ENCODE measurements at regions not wholly inside any gene's neighbourhood (a gene's known extent, or its start where the extent isn't known, plus 50 kb on each side); places are given as distances from the start of the nearest gene placed in this dataset.

GRCh38 chr10:31620226-31621151, 301.5 kb downstream of the ZEB1 start:
- H3K36me3 ChIP-seq (ENCODE audit: insufficient read depth, low read length), result no peaks in the 10 kb centered on the region
- H2AFZ ChIP-seq (ENCODE audit: low read length, unreplicated experiment), result no peak overlapping the region

DNA sequence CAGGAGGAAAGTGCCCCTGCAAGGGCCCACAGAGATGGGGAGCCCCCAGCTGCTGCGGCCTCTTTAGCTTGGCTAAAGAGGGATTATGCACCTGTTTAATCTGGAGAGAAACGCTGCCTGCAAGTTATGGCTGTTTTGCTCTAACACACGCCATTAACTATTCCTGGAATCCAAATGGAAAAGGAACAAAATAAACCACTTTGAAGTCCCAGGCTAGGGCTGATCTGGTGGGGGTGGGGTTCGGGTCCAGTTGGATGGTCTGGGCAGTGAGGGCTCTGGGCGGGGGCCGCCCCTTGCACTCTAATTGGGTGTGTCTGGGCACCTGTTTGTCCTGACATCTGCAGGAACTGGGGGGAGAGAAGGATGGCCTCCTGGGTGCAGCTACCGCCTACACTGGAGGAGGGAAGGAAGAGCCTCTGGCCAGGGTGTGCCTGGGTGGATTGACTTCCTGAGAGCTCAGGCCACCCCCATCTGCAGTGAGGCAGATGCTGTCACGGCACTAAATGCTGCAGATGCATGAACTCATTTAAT, 300.6 kb downstream of the ZEB1 start:
- Histone ChIP-seq H2AFZ (ENCODE audit: low read length, unreplicated experiment) (no peak overlapping the region), H3K27me3 (ENCODE audit: insufficient read depth, low read length) (no peaks in the 10 kb centered on the region), H3K79me2 (ENCODE audit: control insufficient read depth, insufficient read depth, low read length, unreplicated experiment) (no peaks in the 10 kb centered on the region), H3K4me3 (ENCODE audit: low read depth, low read length) (no peak overlapping the region), H3K4me1 (ENCODE audit: control insufficient read depth, insufficient read depth, low read length, unreplicated experiment) (peaks cover 21% of the 10 kb centered on the region), H3K36me3 (ENCODE audit: insufficient read depth, low read length) (no peaks in the 10 kb centered on the region), H3K27ac (ENCODE audit: low read depth, low read length) (no peak overlapping the region)

More at GRCh38 chr10:31620226-31621151, 301.5 kb downstream of the ZEB1 start:
- Histone ChIP-seq H3K79me2 (ENCODE audit: control insufficient read depth, insufficient read depth, low read length, unreplicated experiment) (no peaks in the 10 kb centered on the region), H3K27ac (ENCODE audit: low read depth, low read length) (no peak overlapping the region), H3K27me3 (ENCODE audit: insufficient read depth, low read length) (no peaks in the 10 kb centered on the region), H3K4me1 (ENCODE audit: control insufficient read depth, insufficient read depth, low read length, unreplicated experiment) (peaks cover 21% of the 10 kb centered on the region), H3K4me3 (ENCODE audit: low read depth, low read length) (no peak overlapping the region)

- Histone ChIP-seq H3K79me2 (ENCODE audit: control insufficient read depth, insufficient read depth, low read length, unreplicated experiment) (no peaks in the 10 kb centered on the region), H3K4me3 (ENCODE audit: low read depth, low read length) (no peak overlapping the region), H3K36me3 (ENCODE audit: insufficient read depth, low read length) (no peaks in the 10 kb centered on the region), H3K4me1 (ENCODE audit: control insufficient read depth, insufficient read depth, low read length, unreplicated experiment) (peaks cover 21% of the 10 kb centered on the region), H2AFZ (ENCODE audit: low read length, unreplicated experiment) (peak overlapping the region; percentile 30), H3K27ac (ENCODE audit: low read depth, low read length) (no peak overlapping the region), H3K27me3 (ENCODE audit: insufficient read depth, low read length) (no peaks in the 10 kb centered on the region)
Measured at GRCh38 chr10:31618541-31619291, 299.7 kb downstream of the ZEB1 start.

- Histone ChIP-seq H3K4me3 (ENCODE audit: low read depth, low read length) (no peak overlapping the region), H3K79me2 (ENCODE audit: control insufficient read depth, insufficient read depth, low read length, unreplicated experiment) (no peaks in the 10 kb centered on the region), H3K27me3 (ENCODE audit: insufficient read depth, low read length) (no peaks in the 10 kb centered on the region), H3K27ac (ENCODE audit: low read depth, low read length) (no peak overlapping the region), H3K4me1 (ENCODE audit: control insufficient read depth, insufficient read depth, low read length, unreplicated experiment) (peaks cover 21% of the 10 kb centered on the region), H2AFZ (ENCODE audit: low read length, unreplicated experiment) (no peak overlapping the region), H3K36me3 (ENCODE audit: insufficient read depth, low read length) (no peaks in the 10 kb centered on the region)
Measured at GRCh38 chr10:31617757-31618156, 298.7 kb downstream of the ZEB1 start.

DNA sequence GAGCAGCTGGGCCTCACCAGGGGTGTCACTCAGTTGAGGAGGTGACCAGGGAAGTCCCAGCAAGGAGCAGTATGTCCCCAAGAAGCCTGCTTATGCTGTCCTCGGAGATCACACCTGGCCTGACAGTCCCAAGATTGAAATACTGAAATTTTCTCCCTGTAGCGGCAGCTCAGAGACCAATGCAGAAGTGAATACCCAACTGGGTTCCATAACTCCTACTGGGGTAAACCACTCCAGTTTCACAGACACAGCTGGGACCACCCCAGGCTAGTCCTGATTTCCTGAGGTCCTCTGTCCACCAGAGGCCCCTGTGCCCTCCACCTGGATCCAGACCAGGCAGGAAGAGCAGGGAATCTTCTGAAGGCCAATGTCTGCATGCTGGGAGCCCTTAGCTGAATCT, 298.1 kb downstream of the ZEB1 start:
- H3K36me3 ChIP-seq (ENCODE audit: insufficient read depth, low read length), result no peaks in the 10 kb centered on the region

GRCh38 chr10:31615129-31615528, 296.1 kb downstream of the ZEB1 start:
- H3K36me3 ChIP-seq (ENCODE audit: insufficient read depth, low read length), result no peaks in the 10 kb centered on the region
- peaks cover 20% of the 10 kb centered on the region for H3K4me1 ChIP-seq (ENCODE audit: control insufficient read depth, insufficient read depth, low read length, unreplicated experiment)
- H3K27me3 ChIP-seq (ENCODE audit: insufficient read depth, low read length), result no peaks in the 10 kb centered on the region
- no peak overlapping the region for H3K27ac ChIP-seq (ENCODE audit: low read depth, low read length)
- H2AFZ ChIP-seq (ENCODE audit: low read length, unreplicated experiment), result no peak overlapping the region
- H3K4me3 ChIP-seq (ENCODE audit: low read depth, low read length), result no peak overlapping the region
- H3K79me2 ChIP-seq (ENCODE audit: control insufficient read depth, insufficient read depth, low read length, unreplicated experiment), result no peaks in the 10 kb centered on the region

More for the DNA sequence above, 298.1 kb downstream of the ZEB1 start:
- Histone ChIP-seq H2AFZ (ENCODE audit: low read length, unreplicated experiment) (no peak overlapping the region), H3K79me2 (ENCODE audit: control insufficient read depth, insufficient read depth, low read length, unreplicated experiment) (no peaks in the 10 kb centered on the region), H3K27ac (ENCODE audit: low read depth, low read length) (no peak overlapping the region), H3K4me1 (ENCODE audit: control insufficient read depth, insufficient read depth, low read length, unreplicated experiment) (peaks cover 21% of the 10 kb centered on the region), H3K27me3 (ENCODE audit: insufficient read depth, low read length) (no peaks in the 10 kb centered on the region), H3K4me3 (ENCODE audit: low read depth, low read length) (no peak overlapping the region)

GRCh38 chr10:31614611-31615010, 295.6 kb downstream of the ZEB1 start:
- Histone ChIP-seq H3K4me1 (ENCODE audit: control insufficient read depth, insufficient read depth, low read length, unreplicated experiment) (peaks cover 15% of the 10 kb centered on the region), H3K79me2 (ENCODE audit: control insufficient read depth, insufficient read depth, low read length, unreplicated experiment) (no peaks in the 10 kb centered on the region), H3K36me3 (ENCODE audit: insufficient read depth, low read length) (no peaks in the 10 kb centered on the region), H2AFZ (ENCODE audit: low read length, unreplicated experiment) (no peak overlapping the region), H3K27me3 (ENCODE audit: insufficient read depth, low read length) (no peaks in the 10 kb centered on the region), H3K4me3 (ENCODE audit: low read depth, low read length) (no peak overlapping the region), H3K27ac (ENCODE audit: low read depth, low read length) (no peak overlapping the region)

- Histone ChIP-seq H3K36me3 (ENCODE audit: insufficient read depth, low read length) (no peaks in the 10 kb centered on the region), H3K79me2 (ENCODE audit: control insufficient read depth, insufficient read depth, low read length, unreplicated experiment) (no peaks in the 10 kb centered on the region), H3K27ac (ENCODE audit: low read depth, low read length) (no peak overlapping the region), H3K27me3 (ENCODE audit: insufficient read depth, low read length) (no peaks in the 10 kb centered on the region), H2AFZ (ENCODE audit: low read length, unreplicated experiment) (peak overlapping the region; percentile 10), H3K4me3 (ENCODE audit: low read depth, low read length) (no peak overlapping the region), H3K4me1 (ENCODE audit: control insufficient read depth, insufficient read depth, low read length, unreplicated experiment) (no peaks in the 10 kb centered on the region)
Measured at GRCh38 chr10:31612082-31612481, 293.1 kb downstream of the ZEB1 start.

DNA sequence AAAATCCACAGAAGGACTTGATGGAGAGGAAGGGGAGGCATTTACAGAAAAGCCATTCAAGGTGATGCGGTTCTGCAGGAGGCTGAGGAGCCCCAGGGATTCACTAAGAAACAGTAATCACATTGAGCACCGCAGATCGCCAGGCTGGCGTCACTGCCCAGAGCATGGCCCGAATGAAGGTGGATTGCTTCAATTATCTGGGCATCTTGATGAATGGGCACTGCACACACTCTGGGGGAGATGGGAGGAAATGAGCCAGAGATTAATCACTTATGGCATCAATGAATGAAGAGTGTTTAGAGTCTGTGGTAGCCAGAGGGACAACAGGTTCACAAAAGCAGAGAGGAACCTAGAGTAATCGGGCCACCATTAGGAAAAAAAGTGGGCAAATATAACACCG, 292.1 kb downstream of the ZEB1 start:
- Histone ChIP-seq H3K4me3 (ENCODE audit: low read depth, low read length) (no peak overlapping the region), H3K79me2 (ENCODE audit: control insufficient read depth, insufficient read depth, low read length, unreplicated experiment) (no peaks in the 10 kb centered on the region), H2AFZ (ENCODE audit: low read length, unreplicated experiment) (no peak overlapping the region), H3K4me1 (ENCODE audit: control insufficient read depth, insufficient read depth, low read length, unreplicated experiment) (no peaks in the 10 kb centered on the region), H3K36me3 (ENCODE audit: insufficient read depth, low read length) (no peaks in the 10 kb centered on the region), H3K27ac (ENCODE audit: low read depth, low read length) (no peak overlapping the region), H3K27me3 (ENCODE audit: insufficient read depth, low read length) (no peaks in the 10 kb centered on the region)

DNA sequence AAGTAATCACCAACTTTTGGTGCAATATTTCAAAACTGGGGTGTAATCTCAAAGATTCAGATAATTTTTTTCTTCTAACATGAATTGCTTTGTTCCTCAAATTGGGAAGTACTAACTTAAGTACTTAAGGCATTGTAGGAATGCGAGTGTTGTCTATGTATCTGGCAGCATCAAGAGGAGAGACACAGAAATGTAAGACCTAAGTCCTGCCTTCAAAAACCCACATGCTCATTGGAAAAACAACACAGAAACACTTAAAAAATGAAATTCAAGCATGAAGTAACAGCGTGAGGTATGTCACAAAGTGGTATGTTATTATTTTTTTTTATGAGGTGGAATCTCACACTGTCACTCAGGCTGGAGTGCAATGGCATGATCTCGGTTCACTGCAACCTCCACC, 288.5 kb downstream of the ZEB1 start:
- H3K27me3 ChIP-seq (ENCODE audit: insufficient read depth, low read length), result no peaks in the 10 kb centered on the region
- no peaks in the 10 kb centered on the region for H3K79me2 ChIP-seq (ENCODE audit: control insufficient read depth, insufficient read depth, low read length, unreplicated experiment)
- no peaks in the 10 kb centered on the region for H3K4me1 ChIP-seq (ENCODE audit: control insufficient read depth, insufficient read depth, low read length, unreplicated experiment)
- H3K36me3 ChIP-seq (ENCODE audit: insufficient read depth, low read length), result no peaks in the 10 kb centered on the region
- H3K4me3 ChIP-seq (ENCODE audit: low read depth, low read length), result no peak overlapping the region
- H2AFZ ChIP-seq (ENCODE audit: low read length, unreplicated experiment), result no peak overlapping the region
- no peak overlapping the region for H3K27ac ChIP-seq (ENCODE audit: low read depth, low read length)
